IMR-90 (cell line): ENCODE measurements at regions not wholly inside any gene's neighbourhood (a gene's known extent, or its start where the extent isn't known, plus 50 kb on each side); places are given as distances from the start of the nearest gene placed in this dataset.

Experiments
- ATAC-seq: fragments of 200-7000 bp; cut with Tn5 transposase; 2 replicates; pipeline ENCODE4 v1.9.1; 2020; ENCODE audit warnings: low read depth, mild to moderate bottlenecking, moderate library complexity
- BruUV-seq: library from RNA; stranded (reverse); fragments of 400-500 nt; replicated peaks from 2 replicates; lab custom pipeline; 2021; lab: Mats Ljungman, UMichigan
- CTCF ChIA-PET: fragments of 300-600 bp; formaldehyde crosslinking; extraction: SDS; loops from one replicate; lab custom pipeline; 2021; ENCODE audit warnings: antibody characterized with exemption; lab: Yijun Ruan, JAX
- POLR2A ChIA-PET: fragments of 300-600 bp; sonication (Branson Sonifier 250); formaldehyde crosslinking; loops from one replicate; lab custom pipeline; 2022; ENCODE audit warnings: antibody characterized with exemption; ENCODE audit not compliant: unreplicated experiment; lab: Charles Lee
- DNase-seq: peaks from one replicate; pipeline ENCODE4 v3.0.0; 2013
- H2AFZ ChIP-seq: replicated peaks from 2 replicates; pipeline ENCODE3; 2013; ENCODE audit warnings: low read length, mild to moderate bottlenecking; ENCODE audit not compliant: poor library complexity
- H2AK5ac ChIP-seq: 2 replicates; pipeline ENCODE4 v1.6.1; 2013; ENCODE audit warnings: low read depth, low read length, inconsistent platforms
- H2AK9ac ChIP-seq: replicated peaks from 2 replicates; pipeline ENCODE3; 2013; ENCODE audit warnings: mild to moderate bottlenecking, low read depth, low read length, moderate library complexity; ENCODE audit not compliant: poor library complexity
- H2BK120ac ChIP-seq: 2 replicates; pipeline ENCODE4 v1.6.1; 2013; ENCODE audit warnings: low read depth, low read length, inconsistent platforms
- H2BK15ac ChIP-seq: 3 replicates; pipeline ENCODE4 v1.6.1; 2013; ENCODE audit warnings: low read depth, low read length, inconsistent platforms
- H2BK20ac ChIP-seq: 2 replicates; pipeline ENCODE4 v1.6.1; 2013; ENCODE audit warnings: low read depth, mild to moderate bottlenecking, inconsistent platforms, low read length, moderate library complexity
- H2BK5ac ChIP-seq: 2 replicates; pipeline ENCODE4 v1.6.1; 2013; ENCODE audit warnings: mild to moderate bottlenecking, low read depth, low read length, inconsistent platforms; ENCODE audit not compliant: poor library complexity, severe bottlenecking
- H3K14ac ChIP-seq: replicated peaks from 2 replicates; pipeline ENCODE4 v1.6.1; 2013; ENCODE audit warnings: low read depth, low read length, inconsistent platforms
- H3K18ac ChIP-seq: 2 replicates; pipeline ENCODE4 v1.6.1; 2013; ENCODE audit warnings: low read depth, low read length, control low read depth
- H3K23ac ChIP-seq: 2 replicates; pipeline ENCODE4 v1.6.1; 2013; ENCODE audit warnings: low read depth, low read length, inconsistent platforms
- H3K27ac ChIP-seq: 2 replicates; pipeline ENCODE4 v1.5.1; 2013; ENCODE audit warnings: mild to moderate bottlenecking, control low read depth, low read length; ENCODE audit not compliant: insufficient read depth
- H3K27me3 ChIP-seq: 2 replicates; pipeline ENCODE4 v1.6.1; 2013; ENCODE audit warnings: low read length; ENCODE audit not compliant: control insufficient read depth, insufficient read depth
- H3K36me3 ChIP-seq: 2 replicates; pipeline ENCODE4 v1.6.1; 2013; ENCODE audit warnings: low read length, mixed read lengths; ENCODE audit not compliant: control insufficient read depth, insufficient read depth
- H3K4ac ChIP-seq: 2 replicates; pipeline ENCODE4 v1.6.1; 2013; ENCODE audit warnings: low read depth, low read length, inconsistent platforms
- H3K4me1 ChIP-seq: 2 replicates; pipeline ENCODE4 v1.6.1; 2013; ENCODE audit warnings: low read length, mixed read lengths; ENCODE audit not compliant: control insufficient read depth, insufficient read depth
- H3K4me2 ChIP-seq: 2 replicates; pipeline ENCODE4 v1.6.1; 2013; ENCODE audit warnings: low read depth, mild to moderate bottlenecking, control low read depth, low read length, moderate library complexity
- H3K4me3 ChIP-seq: 2 replicates; pipeline ENCODE4 v1.5.1; 2013; ENCODE audit warnings: low read depth, mild to moderate bottlenecking, control low read depth, low read length, moderate library complexity; ENCODE audit not compliant: insufficient read depth
- H3K56ac ChIP-seq: 2 replicates; pipeline ENCODE4 v1.6.1; 2013; ENCODE audit warnings: low read length, inconsistent platforms; ENCODE audit not compliant: insufficient read depth; ENCODE audit errors: extremely low read depth
- H3K79me1 ChIP-seq, 2 experiments: 2 replicates each; pipeline ENCODE4 v1.6.1; 2013; ENCODE audit warnings: low read length in 2 of 2, inconsistent platforms in 1 of 2, low read depth in 1 of 2
- H3K9ac ChIP-seq: 2 replicates; pipeline ENCODE4 v1.6.1; 2013; ENCODE audit warnings: low read depth, low read length, control low read depth
- H3K9me1 ChIP-seq: 2 replicates; pipeline ENCODE4 v1.6.1; 2013; ENCODE audit warnings: low read length, inconsistent platforms; ENCODE audit not compliant: insufficient read depth
- H3K9me3 ChIP-seq: 2 replicates; pipeline ENCODE4 v1.6.1; 2013; ENCODE audit warnings: low read length; ENCODE audit not compliant: control insufficient read depth, insufficient read depth
- H4K20me1 ChIP-seq: 2 replicates; pipeline ENCODE4 v1.6.1; 2013; ENCODE audit warnings: low read length, inconsistent platforms; ENCODE audit not compliant: insufficient read depth
- H4K5ac ChIP-seq: 2 replicates; pipeline ENCODE4 v1.6.1; 2013; ENCODE audit warnings: mild to moderate bottlenecking, low read depth, low read length, control low read depth
- H4K8ac ChIP-seq, 2 experiments: 2 replicates each; pipeline ENCODE4 v1.6.1; 2013; ENCODE audit warnings: low read depth in 2 of 2, low read length in 2 of 2, control low read depth in 1 of 2, inconsistent platforms in 1 of 2
- H4K91ac ChIP-seq: 2 replicates; pipeline ENCODE4 v1.6.1; 2013; ENCODE audit warnings: low read depth, low read length, inconsistent platforms; ENCODE audit not compliant: insufficient read depth
- MAFK ChIP-seq: IDR thresholded peaks from 2 replicates; pipeline ENCODE4 v1.6.1; 2012; ENCODE audit warnings: low read depth, low read length, improper control_type of control experiment
- MAZ ChIP-seq: IDR thresholded peaks from 2 replicates; pipeline ENCODE4 v1.6.1; 2012; ENCODE audit warnings: low read depth, mild to moderate bottlenecking, low read length, improper control_type of control experiment, moderate library complexity, borderline replicate concordance
- MXI1 ChIP-seq: IDR thresholded peaks from 2 replicates; pipeline ENCODE4 v1.6.1; 2012; ENCODE audit warnings: low read depth, mild to moderate bottlenecking, low read length, moderate library complexity, borderline replicate concordance
- NFE2L2 ChIP-seq: fragments of 150-350 bp; IDR thresholded peaks from 2 replicates; pipeline ENCODE4 v1.6.1; 2016; ENCODE audit warnings: low read depth, mild to moderate bottlenecking, low read length
- POLR2A ChIP-seq: IDR thresholded peaks from 2 replicates; pipeline ENCODE4 v1.6.1; 2012; ENCODE audit warnings: mild to moderate bottlenecking, low read depth, low read length
- RCOR1 ChIP-seq: IDR thresholded peaks from 2 replicates; pipeline ENCODE4 v1.6.1; 2012; ENCODE audit warnings: mild to moderate bottlenecking, low read length, improper control_type of control experiment; ENCODE audit not compliant: insufficient replicate concordance
- RFX5 ChIP-seq: IDR thresholded peaks from 2 replicates; pipeline ENCODE4 v1.8.0; 2012; ENCODE audit warnings: low read depth, mild to moderate bottlenecking, low read length, moderate library complexity
- SMC3 ChIP-seq: fragments of 150-350 bp; IDR thresholded peaks from 2 replicates; pipeline ENCODE4 v1.6.1; 2016; ENCODE audit warnings: low read depth, mild to moderate bottlenecking, antibody characterized with exemption, low read length, moderate library complexity
- WGBS, 2 experiments: methylation state at CpG; one replicate each; pipeline versions ENCODE4 v1.1.5 to v1.1.7; 2013; ENCODE audit warnings: missing lambda C conversion rate in 2 of 2; ENCODE audit not compliant: insufficient read length in 1 of 2; ENCODE audit errors: extremely low coverage in 2 of 2; 5-methylcytosine and 5-hydroxymethylcytosine counted together
- dilution Hi-C: fragments of 300-500 bp; cut with HindIII; formaldehyde crosslinking; loops from one replicate; pipeline ENCODE4 v1.14.3; 2018; ENCODE audit warnings: low sequenced_read_pairs; ENCODE audit not compliant: unreplicated experiment
- in situ Hi-C: fragments of 300-500 bp; cut with MboI; formaldehyde crosslinking; loops from 3 replicates; pipeline ENCODE4 v1.14.3; 2019; ENCODE audit warnings: low sequenced_read_pairs, inconsistent platforms, mixed read lengths
- intact Hi-C: fragments of 100-400 bp; cut with micrococcal nuclease; formaldehyde crosslinking; loops from 2 replicates; pipeline ENCODE4 v1.10.0; 2022
- TF ChIP-seq, protein P1 (sequence below): conservative IDR thresholded peaks from 2 replicates; pipeline ENCODE4 v1.5.1; 2012; ENCODE audit warnings: mild to moderate bottlenecking, low read depth, low read length, improper control_type of control experiment

DNA sequence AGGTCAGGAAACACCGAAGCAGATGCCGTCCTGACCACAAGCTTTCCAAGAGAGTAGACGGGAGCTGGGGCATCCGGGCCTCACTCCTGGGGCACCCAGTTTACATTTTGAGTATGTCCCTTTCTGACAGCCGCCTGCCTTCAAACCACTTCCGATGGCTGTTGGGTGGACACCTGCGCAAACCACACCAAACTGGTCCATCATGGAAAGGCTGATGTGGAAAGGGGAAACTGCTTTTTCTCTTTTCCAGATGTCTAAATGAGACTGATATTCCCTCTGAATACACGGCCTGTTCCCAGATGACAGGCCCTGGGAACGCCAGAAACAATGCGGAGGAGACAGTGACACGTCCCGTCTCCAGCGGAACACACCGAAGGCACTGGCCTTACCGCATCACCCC is 290.0 kb upstream of the SALL3 start:
- Histone ChIP-seq H2BK15ac (no peak overlapping the region), H3K79me1 (no peaks in the 10 kb centered on the region), H3K9ac (no peak overlapping the region), H3K18ac (no peak overlapping the region), H3K27ac (no peak overlapping the region), H3K4ac (no peak overlapping the region), H4K20me1 (no peaks in the 10 kb centered on the region), H4K8ac (no peak overlapping the region), H2AK5ac (no peak overlapping the region), H2AFZ (no peak overlapping the region), H3K56ac (no peak overlapping the region), H3K9me3 (peaks cover 44% of the 10 kb centered on the region), H3K4me2 (no peak overlapping the region), H3K27me3 (no peaks in the 10 kb centered on the region), H2BK120ac (no peak overlapping the region), H3K36me3 (no peaks in the 10 kb centered on the region), H2BK5ac (no peak overlapping the region), H3K4me1 (no peaks in the 10 kb centered on the region), H3K9me1 (no peaks in the 10 kb centered on the region), H3K14ac (no peak overlapping the region), H2AK9ac (no peak overlapping the region), H4K91ac (no peak overlapping the region), H3K4me3 (no peak overlapping the region), H2BK20ac (no peak overlapping the region), H3K23ac (no peak overlapping the region), H4K5ac (no peak overlapping the region)
- no peak for ATAC-seq
- intact Hi-C loops (no loop called here), dilution Hi-C loops (no loop called here), in situ Hi-C loops (no loop called here)
- DNase-seq: no peak
- 60% methylated on average over 2 of the region's 15 CpGs; no CpG with 5 or more reads in 1 of the 2 experiments for WGBS, 2 experiments
- CTCF ChIA-PET: no interaction called here
- TF ChIP-seq SMC3 (no peak), POLR2A (no peak), MAZ (no peak), NFE2L2 (no peak), MXI1 (no peak), MAFK (no peak), RFX5 (no peak), RCOR1 (no peak)
- TF ChIP-seq, protein P1, sequence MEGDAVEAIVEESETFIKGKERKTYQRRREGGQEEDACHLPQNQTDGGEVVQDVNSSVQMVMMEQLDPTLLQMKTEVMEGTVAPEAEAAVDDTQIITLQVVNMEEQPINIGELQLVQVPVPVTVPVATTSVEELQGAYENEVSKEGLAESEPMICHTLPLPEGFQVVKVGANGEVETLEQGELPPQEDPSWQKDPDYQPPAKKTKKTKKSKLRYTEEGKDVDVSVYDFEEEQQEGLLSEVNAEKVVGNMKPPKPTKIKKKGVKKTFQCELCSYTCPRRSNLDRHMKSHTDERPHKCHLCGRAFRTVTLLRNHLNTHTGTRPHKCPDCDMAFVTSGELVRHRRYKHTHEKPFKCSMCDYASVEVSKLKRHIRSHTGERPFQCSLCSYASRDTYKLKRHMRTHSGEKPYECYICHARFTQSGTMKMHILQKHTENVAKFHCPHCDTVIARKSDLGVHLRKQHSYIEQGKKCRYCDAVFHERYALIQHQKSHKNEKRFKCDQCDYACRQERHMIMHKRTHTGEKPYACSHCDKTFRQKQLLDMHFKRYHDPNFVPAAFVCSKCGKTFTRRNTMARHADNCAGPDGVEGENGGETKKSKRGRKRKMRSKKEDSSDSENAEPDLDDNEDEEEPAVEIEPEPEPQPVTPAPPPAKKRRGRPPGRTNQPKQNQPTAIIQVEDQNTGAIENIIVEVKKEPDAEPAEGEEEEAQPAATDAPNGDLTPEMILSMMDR: no peak
- POLR2A ChIA-PET: no interaction called here
- BruUV-seq: no TSS peak
